Pancreas (tissue), 10 donors: ENCODE measurements at regions not wholly inside any gene's neighbourhood (a gene's known extent, or its start where the extent isn't known, plus 50 kb on each side); places are given as distances from the start of the nearest gene placed in this dataset.

Experiments
- ATAC-seq, 4 donors: fragments of 200-7000 bp; cut with Tn5 transposase; one replicate each; pipeline versions ENCODE4 v1.8.0 to v1.9.1; 2020; ENCODE audit warnings: mild to moderate bottlenecking in 4 of 4, moderate library complexity in 4 of 4
- DNase-seq, 6 donors: peaks; one replicate each; pipeline ENCODE4 v3.0.0-alpha.2; 2020
- FAIRE-seq: peaks from 2 replicates; lab custom pipeline; 2012; peaks lifted over from hg19 to GRCh38; lab: Jason Lieb, UNC
- H3K27ac ChIP-seq, 4 donors: fragments of 200-600 bp; sonication (generic); 1 replicate in 3 of 4; 2 replicates in 1 of 4; pipeline versions ENCODE4 v1.5.0 to v1.8.0; 2020
- H3K27me3 ChIP-seq, 4 donors: fragments of 200-600 bp; one replicate each; pipeline ENCODE4 v1.8.0; 2021
- H3K36me3 ChIP-seq, 3 donors: fragments of 200-600 bp; sonication (generic) in 1 of 3; one replicate each; pipeline versions ENCODE4 v1.5.0 to v1.8.0; 2020 to 2021
- H3K4me1 ChIP-seq, 3 donors: fragments of 200-600 bp; one replicate each; pipeline ENCODE4 v1.8.0; 2021
- H3K4me3 ChIP-seq, 4 donors: fragments of 200-600 bp; sonication (generic) in 2 of 4; one replicate each; pipeline versions ENCODE4 v1.5.0 to v1.8.0; 2020 to 2021
- H3K9me3 ChIP-seq, 4 donors: fragments of 200-600 bp; one replicate each; pipeline ENCODE4 v1.8.0; 2021
- CTCF ChIP-seq, 4 donors: fragments of 200-600 bp; sonication (generic) in 3 of 4; IDR thresholded peaks; one replicate each; pipeline versions ENCODE4 v1.5.0 to v1.8.0; 2021; ENCODE audit warnings: antibody characterized with exemption in 4 of 4
- WGBS, 2 donors: extraction: QIAGEN DNeasy Blood & Tissue Kit; methylation state at CpG; one replicate each; pipeline ENCODE4 v1.1.7; 2013; 5-methylcytosine and 5-hydroxymethylcytosine counted together
- intact Hi-C, 3 donors: fragments of 100-400 bp; cut with DNase I; formaldehyde crosslinking; loops; one replicate each; pipeline versions ENCODE4 v1.11.1 to v1.14.2; 2022
- donor health status: healthy with polysubstance abuse.
- donor health status: DM: no; HTN: no; CAD: no; lungs with moderate emphysema.
- donor health status: DM: no; HTN: no; CAD: no.
- donor health status: control.
- donor health status: control.
- donor health status: Bipolar disorder and iron deficiency.
- donor health status: DM: yes; HTN: yes; CAD: no.
- donor health status: DM: no; HTN: no; CAD: no.
- donor health status: DM: no; HTN: no; CAD: no.
- donor health status: DM: yes; HTN: yes; CAD: no.

GRCh38 chr22:48050836-48051235 is 1288.4 kb downstream of the TBC1D22A start:
- 62 to 79% methylated on average over 7 of the region's 7 CpGs for WGBS, 2 donors
- TF ChIP-seq CTCF (IDR thresholded peaks at IDR 0.05) = no peak
- intact Hi-C loops = no loop called here
- Histone ChIP-seq H3K36me3 (no peaks in the 10 kb centered on the region), H3K27ac (no peak overlapping the region), H3K27me3 (peaks cover 0 to 4% (median 0%) of the 10 kb centered on the region in 4 donors), H3K4me3 (no peak overlapping the region), H3K4me1 (no peaks in the 10 kb centered on the region), H3K9me3 (no peaks in the 10 kb centered on the region)
- FAIRE-seq (no peak), ATAC-seq (no peak), DNase-seq (no peak)

DNA sequence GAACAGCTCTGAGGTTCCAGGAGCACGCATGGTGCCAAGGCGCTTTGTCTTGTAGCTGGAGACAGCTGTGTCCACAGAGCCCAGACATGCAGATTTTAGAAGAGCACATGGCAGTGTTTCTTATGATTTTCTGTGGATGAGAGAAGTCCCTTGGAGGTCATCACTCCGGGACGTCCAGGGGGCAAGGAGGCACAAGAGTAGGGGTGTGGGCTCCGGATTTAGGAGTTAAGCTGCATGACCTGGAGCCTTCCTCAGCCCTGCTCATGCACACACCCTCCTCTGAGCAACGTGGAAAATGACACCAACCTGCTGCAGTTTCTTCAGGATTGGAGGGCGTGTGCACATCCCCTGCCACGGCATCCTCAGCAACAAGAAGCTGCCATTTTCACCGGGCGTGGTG is 1286.7 kb downstream of the TBC1D22A start:
- H3K27me3 ChIP-seq = no peaks in the 10 kb centered on the region
- intact Hi-C loops = no loop called here
- H3K27ac ChIP-seq = no peak overlapping the region
- no peaks in the 10 kb centered on the region for H3K4me1 ChIP-seq
- H3K36me3 ChIP-seq = no peaks in the 10 kb centered on the region
- ATAC-seq (no peak), FAIRE-seq (no peak), DNase-seq (no peak)
- whole genome bisulfite sequencing, 2 donors = 47 to 59% methylated on average over 10 of the region's 10 CpGs
- TF ChIP-seq CTCF (IDR thresholded peaks at IDR 0.05) = no peak
- no peaks in the 10 kb centered on the region for H3K9me3 ChIP-seq
- H3K4me3 ChIP-seq = no peak overlapping the region

DNA sequence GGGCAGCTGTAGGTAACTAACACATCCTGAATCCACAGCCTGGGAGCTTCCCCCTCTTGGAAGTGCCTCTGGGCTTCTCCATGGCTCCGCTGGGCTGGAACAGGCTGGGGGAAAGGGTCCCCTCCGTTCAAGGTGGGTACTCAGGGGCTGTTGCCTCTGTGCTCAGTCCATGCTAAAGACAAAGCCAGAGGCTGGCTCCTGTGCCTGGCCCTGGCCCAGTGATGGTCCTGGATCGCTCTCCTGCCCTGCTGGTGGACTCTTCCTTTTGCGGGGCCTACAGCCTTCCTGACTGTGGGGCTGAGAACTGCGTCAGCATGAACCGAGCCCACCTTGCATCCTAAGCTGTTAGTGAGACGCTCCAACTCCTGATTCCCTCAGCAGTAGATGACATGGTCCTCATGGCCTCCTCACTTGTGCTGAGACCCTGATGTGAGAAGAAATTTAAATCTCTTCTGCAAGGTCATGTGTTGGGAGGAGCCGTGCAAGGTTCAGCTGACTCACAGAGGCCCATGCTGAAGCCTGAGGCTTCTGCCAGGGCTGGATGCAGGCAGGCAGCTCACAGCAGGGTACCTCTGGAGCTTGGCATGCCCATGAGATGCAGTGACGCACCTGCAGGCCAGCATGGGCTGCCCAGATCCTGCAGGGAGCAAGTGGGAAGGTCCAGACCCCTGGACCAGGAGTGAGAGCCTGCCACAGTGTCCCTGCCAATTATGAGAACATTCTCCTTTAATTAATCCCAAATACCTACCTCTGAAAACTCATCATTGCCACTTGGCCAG is 1285.5 kb downstream of the TBC1D22A start:
- whole genome bisulfite sequencing, 2 donors = 62 to 74% methylated on average over 9 of the region's 9 CpGs
- no peak for FAIRE-seq
- intact Hi-C loops = no loop called here
- Histone ChIP-seq H3K9me3 (no peaks in the 10 kb centered on the region), H3K4me1 (no peaks in the 10 kb centered on the region), H3K27me3 (no peaks in the 10 kb centered on the region), H3K4me3 (no peak overlapping the region), H3K36me3 (no peaks in the 10 kb centered on the region), H3K27ac (no peak overlapping the region)
- TF ChIP-seq CTCF (IDR thresholded peaks at IDR 0.05) = no peak
- DNase-seq = no peak
- ATAC-seq = no peak

DNA sequence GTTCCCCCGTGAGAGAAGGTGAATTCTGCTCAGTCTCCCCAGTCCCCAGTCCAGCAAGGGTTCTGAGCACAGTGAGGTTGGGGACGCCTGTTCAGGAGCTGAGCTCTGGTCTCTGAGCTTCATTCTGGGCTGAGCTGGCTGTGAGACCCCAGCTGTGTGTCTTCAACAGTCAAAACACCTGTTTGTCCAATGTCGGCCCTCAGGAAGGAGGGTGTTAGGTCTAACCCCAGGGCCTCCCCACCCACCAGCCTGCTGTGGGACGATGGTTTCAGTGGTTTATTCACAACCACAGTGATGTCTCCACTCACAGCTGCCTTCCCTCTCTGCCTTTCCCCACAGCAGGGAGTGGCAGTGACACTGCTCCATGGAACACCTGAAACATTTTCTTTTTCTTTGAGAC is 1282.9 kb downstream of the TBC1D22A start:
- Histone ChIP-seq H3K27ac (no peak overlapping the region), H3K9me3 (no peaks in the 10 kb centered on the region), H3K27me3 (no peaks in the 10 kb centered on the region), H3K4me1 (no peaks in the 10 kb centered on the region), H3K4me3 (no peak overlapping the region), H3K36me3 (no peaks in the 10 kb centered on the region)
- ATAC-seq (no peak), FAIRE-seq (no peak), DNase-seq (no peak)
- 38 to 52% methylated on average over 4 of the region's 4 CpGs for WGBS, 2 donors
- no peak for TF ChIP-seq CTCF (IDR thresholded peaks at IDR 0.05)
- intact Hi-C loops = no loop called here

DNA sequence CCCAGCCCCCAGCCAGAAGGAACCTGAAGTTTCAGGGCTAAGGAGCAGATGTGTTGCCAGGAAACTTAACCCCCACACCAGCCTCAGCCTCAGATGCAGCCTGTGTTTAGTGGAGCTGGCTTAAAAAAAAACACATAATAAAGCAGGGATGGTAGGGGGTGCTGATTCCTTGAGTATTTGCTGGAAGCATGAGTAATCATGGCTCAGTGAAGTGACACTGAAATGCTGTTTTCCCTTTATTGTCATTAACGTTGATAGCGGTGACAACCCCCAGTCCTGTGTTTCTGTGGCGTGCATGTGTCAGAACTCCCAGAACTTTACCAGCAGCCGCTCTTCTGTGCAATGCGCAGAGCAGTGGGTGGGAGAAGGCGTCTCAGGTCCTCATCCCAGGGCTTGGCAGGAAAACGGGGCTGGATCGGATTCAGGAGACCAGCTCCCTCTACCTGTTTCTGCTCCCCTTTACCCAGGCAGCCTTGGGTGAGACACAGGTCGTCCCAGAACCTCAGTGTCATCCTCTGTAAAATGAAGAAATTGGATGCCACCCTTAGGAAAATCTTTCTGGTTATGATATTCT is 1282.1 kb downstream of the TBC1D22A start:
- no peak for DNase-seq
- H3K36me3 ChIP-seq = no peaks in the 10 kb centered on the region

More for the DNA sequence above, 1282.1 kb downstream of the TBC1D22A start:
- Histone ChIP-seq H3K27me3 (no peaks in the 10 kb centered on the region), H3K27ac (no peak overlapping the region), H3K4me3 (no peak overlapping the region), H3K4me1 (no peaks in the 10 kb centered on the region), H3K9me3 (no peaks in the 10 kb centered on the region)
- WGBS, 2 donors = 36 to 37% methylated on average over 9 of the region's 9 CpGs
- FAIRE-seq (no peak), ATAC-seq (no peak)
- intact Hi-C loops = no loop called here
- TF ChIP-seq CTCF (IDR thresholded peaks at IDR 0.05) = no peak
